GM18870 (cell line): ENCODE measurements at regions not wholly inside any gene's neighbourhood (a gene's known extent, or its start where the extent isn't known, plus 50 kb on each side); places are given as distances from the start of the nearest gene placed in this dataset.

Experiments
- ATAC-seq: cut with Tn5 transposase; IDR thresholded peaks from one replicate; pipeline ENCODE4 v1.9.1; 2021; ENCODE audit warnings: moderate library complexity; ENCODE audit not compliant: unreplicated experiment

DNA sequence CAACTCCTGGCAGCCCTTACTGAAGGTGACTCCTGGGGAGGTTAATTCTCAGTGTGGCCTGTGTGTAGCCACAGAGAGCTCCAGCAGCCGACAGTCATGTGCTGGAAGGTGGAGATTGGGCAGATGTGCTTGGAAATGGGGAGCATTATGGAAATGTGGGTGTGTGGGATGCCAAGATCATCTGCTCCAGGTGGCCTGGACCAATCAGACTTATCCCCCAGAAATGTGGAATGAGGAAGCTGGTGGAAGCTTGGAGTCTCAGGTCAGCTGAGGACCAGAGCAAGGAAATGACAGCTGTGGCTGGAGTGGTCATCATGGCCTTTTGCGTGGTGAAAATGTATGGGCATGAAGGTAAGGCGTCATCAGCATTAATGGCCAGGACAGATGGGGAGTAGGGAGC, 234.0 kb downstream of the MIAT start:
- ATAC-seq, result no peak

DNA sequence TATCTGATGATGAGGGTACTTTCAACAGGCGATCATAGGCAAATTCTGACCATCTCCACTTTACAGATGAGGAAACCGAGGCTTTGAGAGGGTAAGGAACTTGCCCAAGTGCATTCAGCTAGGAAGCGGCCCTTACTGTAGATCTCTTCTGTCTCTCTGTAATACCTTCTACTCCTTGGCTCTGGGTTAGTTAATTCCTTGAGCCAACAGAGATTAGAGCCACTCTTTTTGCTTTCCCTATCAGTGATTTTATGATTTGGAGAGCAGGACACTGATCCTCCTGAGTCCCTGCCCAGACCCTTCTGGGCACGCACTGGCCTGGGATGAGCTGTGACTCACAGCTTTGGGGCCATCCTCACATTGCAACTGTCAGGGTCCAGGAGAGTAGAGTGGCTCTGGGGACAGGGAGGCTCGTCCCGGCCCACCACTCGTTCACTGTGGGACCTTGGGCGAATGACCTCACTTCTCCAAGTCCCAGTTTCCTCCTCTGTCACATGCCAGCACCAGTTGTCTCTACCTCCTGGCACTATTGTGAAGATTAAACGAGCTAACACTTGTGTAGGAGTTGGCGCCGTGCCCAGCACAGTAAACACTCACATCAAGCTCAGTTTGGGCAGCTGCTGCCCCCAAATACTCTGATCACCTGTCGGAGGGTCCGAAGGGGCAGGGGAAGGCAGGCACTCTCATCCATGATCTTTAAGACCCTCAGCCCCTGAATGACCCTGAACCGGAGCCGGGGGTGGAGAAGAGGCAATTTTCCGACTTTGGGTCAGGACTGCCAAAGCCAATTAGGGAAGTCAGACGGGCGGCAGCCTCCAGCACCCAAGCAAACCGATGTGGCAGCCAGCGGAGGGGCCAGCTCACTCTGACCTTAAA, 235.0 kb downstream of the MIAT start:
- no peak for ATAC-seq

DNA sequence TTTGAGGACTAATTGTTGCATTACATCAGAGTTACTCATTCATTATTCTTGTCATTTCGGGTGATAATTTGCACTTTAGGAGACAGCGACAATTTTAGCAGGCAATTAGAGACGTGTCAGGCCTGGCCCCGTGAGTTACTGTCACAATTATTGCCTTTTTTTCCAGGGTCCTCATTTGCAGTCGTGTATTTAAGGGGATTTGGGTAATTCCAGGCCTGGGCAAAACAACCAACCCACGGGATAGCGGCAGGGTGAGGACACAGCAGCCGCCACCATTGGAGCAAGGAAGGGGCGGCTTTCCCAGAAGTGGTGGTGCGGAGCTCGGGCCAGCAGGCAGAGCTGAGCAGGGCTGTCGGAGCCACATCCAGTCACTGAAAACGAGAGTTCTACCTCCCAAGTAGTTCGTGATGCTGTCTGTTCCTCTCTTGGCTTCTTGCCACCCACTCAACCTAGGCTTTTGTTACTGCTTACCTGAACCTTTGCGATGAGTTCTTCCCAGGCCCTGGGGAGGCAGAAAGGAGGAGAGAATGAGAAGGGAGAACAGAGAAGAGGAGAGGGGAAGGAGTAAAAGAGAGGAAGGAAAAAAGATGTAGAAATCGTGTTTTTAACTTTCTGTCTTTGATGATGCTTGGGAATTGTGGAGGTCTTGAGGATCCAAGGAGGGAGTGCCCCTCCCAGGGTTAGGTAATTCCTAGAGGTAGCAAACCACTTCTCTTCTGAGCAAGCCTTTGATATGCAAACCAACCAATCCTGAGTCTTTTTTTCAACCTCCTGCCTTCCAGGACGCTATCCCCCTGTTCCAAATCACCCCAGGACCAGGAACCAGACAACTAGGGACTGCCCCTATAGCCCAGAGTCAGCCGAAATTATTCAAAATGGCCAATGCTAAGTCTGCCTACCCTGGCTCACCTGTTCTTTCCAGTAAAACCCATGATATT, 236.1 kb downstream of the MIAT start:
- no peak for ATAC-seq

DNA sequence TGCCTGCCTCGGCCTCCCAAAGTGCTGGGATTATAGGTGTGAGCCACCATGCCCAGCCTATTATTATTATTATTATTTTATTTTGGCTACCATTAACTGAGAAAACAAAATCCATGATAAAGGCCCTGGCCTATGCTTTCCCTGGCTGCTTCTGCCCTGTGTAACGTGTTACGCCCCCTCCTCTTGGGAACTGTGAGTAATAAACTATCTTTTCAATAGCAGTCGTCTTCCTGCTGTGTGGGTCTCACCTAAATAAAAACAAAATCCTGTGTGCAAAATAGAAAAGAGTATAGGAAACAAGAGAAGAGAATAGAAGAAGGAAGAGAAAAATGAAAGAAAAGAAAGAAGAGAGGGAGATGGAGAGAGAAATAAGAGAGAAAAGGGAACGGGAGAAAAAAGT, 237.0 kb downstream of the MIAT start:
- no peak for ATAC-seq

- ATAC-seq, result no peak
Measured at GRCh38 chr22:26894766-26895485, 237.5 kb downstream of the MIAT start.

DNA sequence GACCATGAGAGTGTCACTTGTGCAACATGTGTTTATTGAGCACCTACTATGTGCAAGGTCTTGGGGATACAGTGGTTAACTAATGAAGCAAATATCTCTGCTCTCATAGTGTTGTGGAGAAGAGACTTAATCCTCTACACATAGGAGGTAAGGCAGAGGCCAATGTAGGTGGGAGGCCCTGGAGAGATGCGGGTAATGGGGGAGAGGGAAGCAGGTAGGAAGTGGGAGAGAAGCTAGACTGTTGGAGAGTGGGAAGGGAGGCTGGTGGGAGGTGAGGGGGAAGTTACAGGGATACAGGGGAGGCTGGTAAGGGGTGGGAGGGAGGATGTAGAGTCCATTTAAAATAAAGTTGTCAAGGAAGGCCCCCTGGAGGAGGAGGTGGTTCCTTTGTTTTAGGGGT, 240.0 kb downstream of the MIAT start:
- ATAC-seq, result no peak

DNA sequence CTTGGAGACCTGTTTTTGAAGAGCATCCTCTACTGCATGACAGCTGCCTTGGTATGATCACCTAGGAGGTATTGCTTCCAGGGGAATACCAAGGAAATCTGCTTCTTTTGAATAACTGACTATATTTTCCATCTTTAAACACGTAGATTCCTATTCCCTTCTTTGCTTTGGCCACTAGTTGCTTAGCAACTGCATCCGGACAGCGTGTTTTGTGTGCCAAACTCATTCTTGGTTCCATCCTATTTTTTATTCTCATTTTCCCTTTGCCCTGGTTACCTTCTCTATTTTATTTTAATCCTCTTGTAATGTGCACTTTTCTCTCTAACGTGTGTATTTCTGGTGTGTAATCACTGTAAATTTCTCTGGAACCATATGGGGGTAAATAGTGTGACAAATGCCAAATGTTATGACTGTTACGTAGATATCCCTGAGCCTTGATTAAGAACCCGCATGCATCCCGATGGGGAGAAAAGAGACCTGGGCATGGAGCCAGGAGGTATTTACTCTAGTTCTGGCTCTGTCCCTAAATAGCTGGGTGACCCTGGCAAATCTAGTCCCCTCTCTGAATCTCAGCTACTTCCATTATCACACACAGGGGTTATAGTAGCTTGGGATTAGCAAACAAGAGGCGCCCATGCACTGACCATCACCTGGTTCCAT, 241.7 kb downstream of the MIAT start:
- no peak for ATAC-seq

- ATAC-seq, result no peak
Measured at GRCh38 chr22:26900787-26901186, 243.4 kb downstream of the MIAT start.

- ATAC-seq, result no peak
Measured at GRCh38 chr22:26901198-26901816, 243.9 kb downstream of the MIAT start.

DNA sequence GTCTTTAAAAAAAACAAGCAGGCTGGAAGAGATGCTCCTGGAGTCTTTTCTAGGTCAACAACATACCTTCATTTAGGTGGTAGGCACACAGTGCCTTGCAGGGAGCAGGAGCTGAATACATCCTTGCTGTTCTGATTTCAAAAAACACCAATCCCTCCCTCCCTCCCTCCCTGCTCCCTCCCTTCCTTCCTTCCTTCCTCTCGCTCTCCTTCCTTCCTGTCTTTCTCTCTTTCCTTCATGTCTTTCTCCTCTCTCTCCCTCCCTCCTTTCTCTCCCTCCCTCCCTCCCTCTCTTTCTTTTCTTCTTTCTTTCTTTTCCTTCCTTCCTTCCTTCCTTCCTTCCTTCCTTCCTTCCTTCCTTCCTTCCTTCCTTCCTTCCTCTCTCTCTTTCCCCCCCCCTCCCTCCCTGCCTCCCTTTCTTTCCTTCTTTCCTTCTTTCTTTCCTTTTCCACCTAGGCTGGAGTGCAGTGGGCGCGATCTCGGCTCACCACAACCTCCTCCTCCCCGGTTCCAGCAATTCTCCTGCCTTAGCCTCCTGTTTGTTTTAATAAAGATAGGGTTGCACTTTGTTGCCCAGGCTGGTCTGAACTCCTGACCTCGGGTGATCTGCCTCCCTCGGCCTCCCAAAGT, 245.1 kb downstream of the MIAT start:
- ATAC-seq, result no peak

GRCh38 chr22:26903030-26903856, 245.9 kb downstream of the MIAT start:
- no peak for ATAC-seq

DNA sequence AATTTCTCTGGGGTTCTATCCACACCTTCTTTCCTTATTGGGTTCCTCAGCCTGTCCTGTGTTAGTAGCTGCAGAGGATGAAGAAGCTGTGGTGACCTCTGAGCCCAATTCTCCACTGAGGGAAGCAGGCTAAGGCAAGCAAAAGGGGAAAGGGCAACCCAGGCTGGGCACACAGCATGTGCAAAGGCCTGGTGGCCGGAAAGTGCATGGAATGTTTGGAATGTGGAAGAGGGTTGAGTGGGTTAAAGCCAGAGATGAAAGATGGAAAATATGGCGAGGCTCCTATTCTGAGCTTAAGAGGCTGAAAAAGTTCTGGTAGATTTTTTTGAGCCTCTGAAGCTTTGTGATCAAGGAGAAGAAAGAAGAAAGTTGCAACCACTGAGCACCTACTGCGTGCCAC, 247.1 kb downstream of the MIAT start:
- ATAC-seq, result no peak

GRCh38 chr22:26905076-26905475, 247.7 kb downstream of the MIAT start:
- no peak for ATAC-seq

DNA sequence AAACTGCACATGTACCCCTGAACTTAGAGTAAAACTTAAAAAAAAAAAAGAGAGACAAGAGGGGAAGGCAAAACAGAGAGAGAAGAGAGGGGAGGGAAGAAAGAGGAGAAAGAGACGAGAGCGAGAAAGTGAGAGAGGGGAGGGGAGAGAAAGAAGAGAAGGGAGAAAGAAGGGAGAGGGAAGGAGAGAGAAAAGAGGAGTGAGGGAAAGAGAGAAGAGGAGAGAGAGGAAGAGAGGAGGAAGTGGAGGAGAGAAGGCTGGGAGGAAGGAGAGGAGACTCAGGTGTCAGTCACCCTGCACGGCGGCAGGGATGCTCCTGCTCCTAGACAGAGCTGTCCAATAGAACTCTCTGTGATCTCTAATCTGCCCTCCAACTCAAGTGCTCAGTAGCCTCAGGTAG, 248.3 kb downstream of the MIAT start:
- no peak for ATAC-seq

DNA sequence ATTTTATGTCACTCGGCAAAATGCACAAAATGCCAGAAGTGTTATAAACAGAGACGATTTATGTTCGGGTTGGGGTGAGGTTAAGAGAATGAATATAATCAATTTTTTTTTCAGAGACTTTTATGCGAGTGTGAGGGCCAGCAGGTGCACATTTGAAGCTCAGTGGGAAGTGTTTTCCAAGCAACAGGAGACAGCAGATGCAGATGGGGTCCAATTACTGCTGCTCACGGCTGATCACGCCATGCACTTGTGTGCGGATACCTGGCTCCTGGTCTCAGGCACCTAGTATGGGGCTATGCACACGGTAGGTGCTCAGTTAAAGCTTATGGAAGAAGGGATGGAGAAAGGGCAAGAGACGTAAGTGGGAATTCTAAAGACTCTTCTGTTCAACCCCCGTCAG, 249.1 kb downstream of the MIAT start:
- no peak for ATAC-seq

DNA sequence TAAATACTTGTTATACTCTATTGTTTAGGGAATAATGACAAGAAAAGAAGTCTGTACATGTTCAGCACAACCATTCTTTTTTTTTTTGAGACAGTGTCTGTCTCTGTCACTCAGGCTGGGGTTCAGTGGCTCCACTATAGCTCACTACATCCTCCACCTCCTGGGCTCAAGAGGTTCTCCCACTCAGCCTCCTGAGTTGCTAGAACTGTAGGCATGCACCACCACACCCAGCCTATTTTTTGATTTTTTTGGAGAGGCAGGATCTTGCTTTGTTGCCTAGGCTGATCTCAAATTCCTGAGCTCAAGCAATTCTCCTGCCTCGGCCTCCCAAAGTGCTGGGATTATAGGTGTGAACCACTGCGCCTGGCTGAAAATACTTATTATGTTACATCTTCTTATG, 250.0 kb downstream of the MIAT start:
- ATAC-seq, result no peak

DNA sequence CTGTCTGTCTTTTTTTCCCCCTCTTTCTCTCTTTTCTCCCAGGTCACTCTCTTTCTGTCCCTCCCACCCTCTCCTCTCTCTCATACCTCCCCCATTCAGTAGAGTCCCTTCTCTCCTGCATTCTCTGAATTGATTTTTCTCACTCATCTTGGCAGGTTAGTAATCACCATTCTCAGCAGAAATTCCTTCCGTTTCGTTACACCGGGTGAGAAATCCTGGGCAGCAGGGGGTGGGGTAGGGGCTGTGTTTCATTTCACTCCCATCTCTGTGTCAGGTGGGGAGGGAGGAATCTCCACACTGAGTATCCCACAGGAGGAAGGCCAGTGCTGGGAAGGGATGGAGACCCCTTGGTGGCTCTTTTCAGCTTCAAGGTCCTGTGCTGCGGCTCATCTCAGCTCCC, 253.5 kb downstream of the MIAT start:
- ATAC-seq, result no peak

DNA sequence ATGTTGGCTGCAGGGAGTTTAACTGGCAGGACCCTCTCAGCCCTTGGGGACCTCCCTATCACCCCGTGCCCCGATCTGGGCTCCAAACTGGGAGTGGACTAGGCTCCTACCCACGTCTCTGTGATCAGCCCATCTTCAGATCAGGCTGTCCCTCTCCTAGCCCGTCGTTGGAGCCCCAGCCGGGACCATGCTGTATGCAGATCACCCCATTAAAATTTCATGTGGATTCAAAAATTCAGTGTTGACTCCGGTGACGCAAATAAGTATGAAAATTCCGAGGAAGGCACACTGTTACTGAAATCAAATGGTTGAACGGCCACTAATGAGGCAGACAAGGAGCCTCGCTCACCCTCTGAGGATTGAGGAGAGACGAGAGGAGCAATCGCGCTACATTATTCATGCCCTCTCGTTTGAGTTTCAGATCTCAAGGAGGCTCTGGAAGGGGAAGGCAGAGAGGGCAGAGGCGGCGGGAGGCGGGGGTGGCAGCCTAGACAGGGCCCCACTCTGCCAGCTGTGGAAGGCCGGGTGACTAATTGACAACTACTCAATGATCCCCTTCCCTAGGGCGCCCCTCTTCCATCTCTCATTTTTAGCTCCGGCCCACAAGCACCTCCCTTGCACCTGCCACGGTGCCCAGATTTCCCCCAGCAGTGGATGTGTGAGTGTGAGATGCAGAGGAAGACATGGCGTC, 255.4 kb downstream of the MIAT start:
- ATAC-seq, result no peak
